Astrocyte of the spinal cord (primary cell): ENCODE measurements at regions not wholly inside any gene's neighbourhood (a gene's known extent, or its start where the extent isn't known, plus 50 kb on each side); places are given as distances from the start of the nearest gene placed in this dataset.

Source experiments
- DNase-seq: peaks from one replicate; pipeline ENCODE4 v3.0.0; 2011; ENCODE audit warnings: low read depth, low spot score
- H3K4me3 ChIP-seq: 2 replicates; pipeline ENCODE4 v1.5.1; 2011; ENCODE audit warnings: low read depth, mild to moderate bottlenecking, low read length, moderate library complexity
- in situ Hi-C: cut with HindIII; loops from 2 replicates; pipeline ENCODE4 v1.10.0; 2017; ENCODE audit warnings: low sequenced_read_pairs
- TF ChIP-seq, protein P1 (sequence below): IDR thresholded peaks from 2 replicates; pipeline ENCODE4 v1.5.1; 2012; ENCODE audit warnings: low read depth, mild to moderate bottlenecking, low read length, inconsistent platforms

DNA sequence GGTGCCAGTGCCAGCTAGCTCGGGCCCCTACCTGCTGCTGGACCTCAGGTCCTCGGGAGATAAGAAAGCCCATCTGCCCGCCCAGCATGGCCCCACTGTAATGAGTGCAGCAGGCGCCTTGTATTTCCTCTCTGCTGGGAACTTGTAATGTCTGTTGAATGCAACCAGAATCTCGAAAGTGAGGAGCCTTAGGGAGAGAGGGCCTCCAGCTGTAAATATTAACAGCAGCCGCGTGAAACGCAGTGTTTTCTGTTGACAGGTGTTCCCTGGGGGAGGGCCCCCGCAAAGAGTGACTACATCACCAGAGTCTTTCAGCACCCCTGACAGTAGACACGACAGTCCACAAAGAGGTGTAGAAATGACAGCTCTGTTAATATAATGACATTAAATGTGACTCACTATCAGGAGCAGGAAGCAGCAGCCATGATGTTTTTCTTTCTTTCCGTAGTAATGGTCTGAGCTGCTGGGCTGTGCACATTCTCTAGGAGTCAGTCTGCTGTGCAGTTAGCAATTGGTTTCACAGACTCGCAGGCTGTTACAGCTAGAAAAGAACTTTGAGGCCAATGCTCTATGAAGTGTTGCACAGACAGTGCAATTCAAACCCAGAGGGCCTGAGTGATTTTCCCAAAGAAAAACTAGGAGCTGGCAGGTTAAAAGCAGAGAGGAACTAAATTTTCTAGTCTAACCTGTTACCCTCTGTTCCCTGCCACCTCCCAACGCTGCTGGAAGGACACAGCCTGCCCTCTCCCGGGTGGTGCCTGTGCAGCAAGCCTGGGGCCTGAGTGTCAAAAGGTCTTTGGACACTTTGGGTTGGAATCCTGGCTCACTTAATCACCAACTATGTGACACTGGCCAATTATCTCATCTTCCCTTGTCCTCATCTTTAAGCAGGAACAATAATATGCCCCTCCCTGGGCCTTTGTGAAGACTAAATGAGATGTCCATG, 58.6 kb upstream of the WASF3 start:
- in situ Hi-C loops = no loop called here
- peak; percentile 23 for DNase-seq
- no peak overlapping the region for H3K4me3 ChIP-seq
- TF ChIP-seq, protein P1, sequence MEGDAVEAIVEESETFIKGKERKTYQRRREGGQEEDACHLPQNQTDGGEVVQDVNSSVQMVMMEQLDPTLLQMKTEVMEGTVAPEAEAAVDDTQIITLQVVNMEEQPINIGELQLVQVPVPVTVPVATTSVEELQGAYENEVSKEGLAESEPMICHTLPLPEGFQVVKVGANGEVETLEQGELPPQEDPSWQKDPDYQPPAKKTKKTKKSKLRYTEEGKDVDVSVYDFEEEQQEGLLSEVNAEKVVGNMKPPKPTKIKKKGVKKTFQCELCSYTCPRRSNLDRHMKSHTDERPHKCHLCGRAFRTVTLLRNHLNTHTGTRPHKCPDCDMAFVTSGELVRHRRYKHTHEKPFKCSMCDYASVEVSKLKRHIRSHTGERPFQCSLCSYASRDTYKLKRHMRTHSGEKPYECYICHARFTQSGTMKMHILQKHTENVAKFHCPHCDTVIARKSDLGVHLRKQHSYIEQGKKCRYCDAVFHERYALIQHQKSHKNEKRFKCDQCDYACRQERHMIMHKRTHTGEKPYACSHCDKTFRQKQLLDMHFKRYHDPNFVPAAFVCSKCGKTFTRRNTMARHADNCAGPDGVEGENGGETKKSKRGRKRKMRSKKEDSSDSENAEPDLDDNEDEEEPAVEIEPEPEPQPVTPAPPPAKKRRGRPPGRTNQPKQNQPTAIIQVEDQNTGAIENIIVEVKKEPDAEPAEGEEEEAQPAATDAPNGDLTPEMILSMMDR = no peak

- no peak for DNase-seq
- TF ChIP-seq, protein P1 = no peak
- in situ Hi-C loops = no loop called here
These were observed 56.7 kb upstream of the WASF3 start for GRCh38 chr13:26500618-26501320.

DNA sequence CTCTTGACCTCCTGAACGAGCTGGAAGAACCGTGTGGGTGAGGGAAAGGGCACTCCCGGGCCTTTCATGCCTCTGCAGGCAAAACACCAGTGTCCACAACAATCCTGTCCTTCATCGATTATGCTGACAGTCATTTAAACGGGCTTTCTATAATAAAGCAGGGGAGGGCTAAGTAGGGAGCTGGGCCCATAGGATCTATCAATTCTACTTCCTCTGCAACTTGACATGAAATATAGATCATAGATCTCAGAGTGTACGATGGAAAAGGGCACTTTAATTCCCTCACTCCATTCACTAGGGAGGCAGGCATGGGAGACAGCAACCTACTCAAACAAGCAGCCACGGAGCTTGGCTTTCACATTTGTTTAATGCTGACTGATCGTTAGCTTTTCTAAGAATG, 55.8 kb upstream of the WASF3 start:
- H3K4me3 ChIP-seq = no peak overlapping the region
- TF ChIP-seq, protein P1 = no peak
- in situ Hi-C loops = no loop called here
- DNase-seq = no peak

More at GRCh38 chr13:26500618-26501320, 56.7 kb upstream of the WASF3 start:
- no peak overlapping the region for H3K4me3 ChIP-seq

- TF ChIP-seq, protein P1 = no peak
- no peak overlapping the region for H3K4me3 ChIP-seq
- peak; percentile 77 for DNase-seq
- in situ Hi-C loops = no loop called here
These were observed 54.7 kb upstream of the WASF3 start for GRCh38 chr13:26502826-26503225.

DNA sequence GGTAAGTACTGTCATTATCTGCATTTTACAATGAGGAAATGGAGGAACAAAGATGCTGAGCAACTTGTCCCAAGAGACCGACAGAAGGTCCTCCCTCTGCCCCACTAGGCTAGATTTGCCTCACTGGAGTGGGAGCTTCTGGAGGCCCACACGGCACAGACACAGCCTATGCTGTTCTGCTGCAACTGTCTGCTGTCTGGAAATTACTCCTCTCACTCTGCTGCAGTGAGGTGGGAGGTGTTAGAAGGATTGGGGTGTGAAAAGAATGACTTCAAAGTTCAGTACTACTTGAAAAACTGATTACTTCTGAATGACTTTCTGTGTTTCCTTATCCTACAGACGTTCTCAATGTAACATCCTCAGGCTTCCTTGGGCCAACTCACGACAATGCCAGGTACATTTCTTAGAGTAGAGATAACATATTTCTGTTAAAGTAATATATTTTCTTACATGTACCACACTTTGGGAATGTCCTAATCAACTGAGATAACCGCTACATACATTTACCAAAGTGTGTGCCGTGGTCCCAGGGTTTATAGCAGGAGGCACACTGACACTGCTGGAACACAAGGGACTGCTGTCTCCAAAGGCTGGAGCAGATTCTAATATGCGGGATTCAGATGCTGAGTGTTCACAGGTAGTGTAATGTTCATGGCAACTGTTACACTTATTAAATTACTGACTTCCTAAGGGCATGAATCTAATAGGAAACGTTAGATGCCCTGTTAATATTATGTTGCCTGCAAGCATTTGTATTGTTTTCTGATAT, 53.5 kb upstream of the WASF3 start:
- H3K4me3 ChIP-seq = no peak overlapping the region
- in situ Hi-C loops = no loop called here
- DNase-seq = no peak
- TF ChIP-seq, protein P1 = no peak
